Lower leg skin (tissue), 4 donors: ENCODE measurements at regions not wholly inside any gene's neighbourhood (a gene's known extent, or its start where the extent isn't known, plus 50 kb on each side); places are given as distances from the start of the nearest gene placed in this dataset.

ENCODE experiments used
- DNase-seq, 2 donors: peaks; one replicate each; pipeline ENCODE4 v3.0.0-alpha.2; 2019; ENCODE audit warnings: low spot score in 2 of 2
- H3K4me3 ChIP-seq: fragments of 200-600 bp; sonication (generic); 2 replicates; pipeline ENCODE4 v1.5.1; 2017; ENCODE audit warnings: mild to moderate bottlenecking, low read depth; ENCODE audit not compliant: poor library complexity, severe bottlenecking
- CTCF ChIP-seq, 3 donors: fragments of 450-650 bp; IDR thresholded peaks; one replicate each; pipeline ENCODE4 v1.5.1; 2016; ENCODE audit warnings: antibody characterized with exemption in 3 of 3, mild to moderate bottlenecking in 3 of 3, moderate library complexity in 2 of 3
- POLR2A ChIP-seq, 2 donors: fragments of 450-650 bp; IDR thresholded peaks; one replicate each; pipeline ENCODE4 v1.6.1; 2016 to 2017; ENCODE audit warnings: antibody characterized with exemption in 2 of 2, mild to moderate bottlenecking in 1 of 2, moderate library complexity in 1 of 2
- WGBS, 2 donors: methylation state at CpG; one replicate each; pipeline ENCODE4 v1.1.5; 2018; 5-methylcytosine and 5-hydroxymethylcytosine counted together
- intact Hi-C: fragments of 100-400 bp; cut with DNase I; formaldehyde crosslinking; loops from one replicate; pipeline ENCODE4 v1.15.0; 2023; ENCODE audit warnings: low total_unique reads

DNA sequence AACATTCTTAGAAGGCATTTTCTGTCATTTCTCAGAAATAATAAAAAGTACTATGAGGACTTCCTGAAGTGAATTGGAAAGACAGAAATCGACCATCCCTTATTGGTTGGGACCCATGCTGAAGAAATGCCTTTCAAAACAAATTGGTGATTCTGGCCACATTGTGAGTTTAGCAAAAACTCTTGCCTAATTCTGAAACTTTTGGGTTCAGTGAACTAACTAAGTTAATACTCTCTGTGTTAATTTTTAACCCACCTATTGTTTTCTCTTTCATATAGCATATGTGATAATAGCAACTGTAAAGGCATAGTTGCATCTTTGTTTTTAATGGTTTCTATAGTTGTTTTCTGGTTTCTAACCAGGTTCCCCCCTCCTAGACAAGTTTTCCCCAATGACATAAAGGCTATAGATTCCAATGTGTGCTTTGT is 129.3 kb upstream of the FAT1 start:
- H3K4me3 ChIP-seq, result no peak overlapping the region
- 71 to 86% methylated on average over 1 of the region's 1 CpG for WGBS, 2 donors
- intact Hi-C loops, result no loop called here
- no peak for DNase-seq
- TF ChIP-seq POLR2A (IDR thresholded peaks at IDR 0.05), result no peak
- no peak for TF ChIP-seq CTCF (IDR thresholded peaks at IDR 0.05)

GRCh38 chr4:186854256-186854655 is 130.6 kb upstream of the FAT1 start:
- TF ChIP-seq CTCF (IDR thresholded peaks at IDR 0.05), result no peak
- TF ChIP-seq POLR2A (IDR thresholded peaks at IDR 0.05), result no peak
- 82 to 84% methylated on average over 3 of the region's 3 CpGs for WGBS, 2 donors
- intact Hi-C loops, result no loop called here

DNA sequence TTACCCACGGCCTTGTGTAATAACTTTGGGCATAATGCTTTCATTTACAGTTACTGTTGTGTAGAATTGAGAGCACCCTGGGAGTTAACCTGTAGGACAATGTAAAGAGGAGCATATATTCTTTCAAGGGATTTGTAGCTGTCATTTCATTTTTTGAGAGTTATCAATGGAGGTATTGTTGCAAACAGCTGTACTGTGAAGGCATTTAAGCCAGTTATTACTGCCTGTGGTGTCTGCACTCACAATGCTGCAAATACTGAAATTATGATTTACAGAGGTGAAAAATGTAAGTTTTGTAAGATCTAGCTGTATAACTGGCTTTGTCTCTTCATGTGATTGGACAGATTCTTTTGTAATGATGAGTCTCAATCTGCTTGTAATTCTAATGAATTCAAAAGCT is 131.5 kb upstream of the FAT1 start:
- intact Hi-C loops, result no loop called here
- DNase-seq, result no peak
- 96 to 97% methylated on average over 1 of the region's 1 CpG for WGBS, 2 donors
- H3K4me3 ChIP-seq, result no peak overlapping the region
- TF ChIP-seq CTCF (IDR thresholded peaks at IDR 0.05), result no peak
- TF ChIP-seq POLR2A (IDR thresholded peaks at IDR 0.05), result no peak

More at GRCh38 chr4:186854256-186854655, 130.6 kb upstream of the FAT1 start:
- DNase-seq, result no peak
- no peak overlapping the region for H3K4me3 ChIP-seq

- intact Hi-C loops, result no loop called here
- H3K4me3 ChIP-seq, result no peak overlapping the region
- DNase-seq, result no peak
- no peak for TF ChIP-seq CTCF (IDR thresholded peaks at IDR 0.05)
These were observed 134.1 kb upstream of the FAT1 start for GRCh38 chr4:186857793-186858192.

GRCh38 chr4:186858355-186858754 is 134.7 kb upstream of the FAT1 start:
- WGBS, 2 donors, result 73 to 78% methylated on average over 1 of the region's 1 CpG
- TF ChIP-seq POLR2A (IDR thresholded peaks at IDR 0.05), result no peak
- no peak for TF ChIP-seq CTCF (IDR thresholded peaks at IDR 0.05)
- intact Hi-C loops, result no loop called here

DNA sequence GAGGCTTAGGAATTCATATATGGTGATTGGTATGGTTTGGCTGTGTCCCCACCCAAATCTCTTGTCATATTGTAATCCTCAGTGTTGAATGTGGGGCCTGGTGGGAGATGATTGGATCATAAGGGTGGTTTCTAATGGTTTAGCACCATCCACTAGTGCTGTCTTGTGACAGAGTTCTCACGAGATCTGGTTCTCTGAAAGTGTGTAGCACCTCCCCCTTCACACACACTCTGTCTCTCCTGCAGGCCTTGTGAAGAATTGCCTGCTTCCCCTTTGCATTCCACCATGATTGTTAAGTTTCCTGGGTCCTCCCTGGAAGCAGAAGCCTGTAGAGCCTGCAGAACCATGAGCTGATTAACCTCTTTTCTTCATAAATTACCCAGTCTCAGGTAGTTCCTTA is 135.8 kb upstream of the FAT1 start:
- no peak overlapping the region for H3K4me3 ChIP-seq
- TF ChIP-seq POLR2A (IDR thresholded peaks at IDR 0.05), result no peak
- TF ChIP-seq CTCF (IDR thresholded peaks at IDR 0.05), result no peak
- DNase-seq, result no peak
- intact Hi-C loops, result no loop called here
- 76 to 82% methylated on average over 1 of the region's 1 CpG for WGBS, 2 donors

More at GRCh38 chr4:186858355-186858754, 134.7 kb upstream of the FAT1 start:
- H3K4me3 ChIP-seq, result no peak overlapping the region
- DNase-seq, result no peak
